ENCODE measurements at regions not wholly inside any gene's neighbourhood (a gene's known extent, or its start where the extent isn't known, plus 50 kb on each side); places are given as distances from the start of the nearest gene placed in this dataset.
"Not testable (repeated sequence)": the region's sequence is repeated elsewhere in the genome, so short reads cannot be mapped to it uniquely, and the experiment has no call there.

DNA sequence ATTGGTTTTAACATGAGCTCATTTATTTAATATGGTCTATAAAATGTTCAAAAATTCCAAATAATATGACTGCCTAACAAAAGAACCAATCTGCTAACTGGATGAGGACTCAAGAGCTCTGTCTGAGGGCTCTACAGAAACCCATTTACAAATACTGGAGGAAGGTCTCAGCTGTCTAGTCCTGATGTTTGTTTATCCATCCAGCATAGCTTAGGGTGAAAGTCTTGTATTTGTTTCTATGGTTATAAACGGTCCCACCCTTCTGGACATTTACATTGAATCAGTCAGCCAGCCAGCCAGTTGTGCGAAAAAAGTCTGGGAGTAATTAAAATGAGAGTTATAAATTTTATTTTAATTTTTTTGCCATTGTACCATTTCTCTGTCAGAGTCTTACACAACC lies 220.7 kb downstream of the BMP4 start:
- peak; percentile 72 for DNase-seq

DNA sequence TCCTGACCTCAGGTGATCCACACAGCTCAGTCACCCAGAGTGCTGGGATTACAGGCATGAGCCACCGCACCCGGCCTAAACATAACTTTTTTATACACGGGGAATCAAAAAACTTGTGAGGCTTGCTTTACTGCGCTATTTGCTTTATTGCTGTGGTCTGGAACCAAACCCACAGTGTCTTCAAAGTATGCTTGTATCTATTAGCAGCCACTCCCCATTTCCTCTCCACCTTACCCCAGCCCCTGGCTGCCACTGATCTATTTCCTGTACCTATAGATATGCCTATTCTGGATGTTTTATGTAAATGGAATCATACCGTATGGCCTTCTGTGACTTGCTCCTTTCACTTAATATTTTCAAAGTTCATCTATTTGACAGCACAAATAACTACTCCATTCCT lies 233.4 kb downstream of the BMP4 start:
- DNase-seq: no peak

DNA sequence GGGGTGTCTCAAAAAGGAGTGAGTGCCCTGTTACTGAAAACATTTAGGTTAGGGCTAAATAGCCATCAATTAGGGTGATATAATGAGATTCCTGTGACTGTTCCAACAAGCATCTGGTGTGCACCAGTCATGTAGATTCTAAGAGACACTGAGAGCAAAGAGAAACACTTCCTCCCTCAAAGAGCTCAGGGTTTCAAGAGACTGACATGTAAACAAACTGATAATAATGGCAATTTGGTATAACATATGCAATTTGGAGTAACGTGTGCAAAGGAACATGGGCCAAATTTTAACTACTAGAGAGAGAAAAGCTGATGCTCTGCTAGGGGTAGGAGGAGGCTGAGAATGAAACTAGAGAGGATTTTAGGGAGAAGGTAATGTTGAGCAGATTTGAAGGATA lies 237.1 kb downstream of the BMP4 start:
- DNase-seq: peak; percentile 5

DNA sequence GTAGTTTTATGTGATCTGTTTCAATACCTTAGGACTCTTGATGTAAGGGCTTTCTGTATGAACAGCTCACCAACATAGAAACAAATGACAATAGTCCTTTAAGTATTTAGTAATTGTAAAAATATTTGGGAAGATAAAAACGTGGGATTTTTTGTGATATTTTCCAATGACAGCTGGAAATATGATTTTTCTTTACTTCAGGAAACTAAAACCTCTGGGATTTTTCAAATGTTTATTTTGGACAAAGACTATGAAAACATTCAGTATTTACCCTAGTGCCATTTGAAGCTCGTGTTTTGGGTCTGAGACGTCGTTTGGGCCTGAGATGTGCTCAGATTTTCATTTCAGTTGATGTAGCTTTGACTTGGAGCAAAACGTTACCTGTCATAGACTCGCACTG lies 240.0 kb downstream of the BMP4 start:
- no peak for DNase-seq

DNA sequence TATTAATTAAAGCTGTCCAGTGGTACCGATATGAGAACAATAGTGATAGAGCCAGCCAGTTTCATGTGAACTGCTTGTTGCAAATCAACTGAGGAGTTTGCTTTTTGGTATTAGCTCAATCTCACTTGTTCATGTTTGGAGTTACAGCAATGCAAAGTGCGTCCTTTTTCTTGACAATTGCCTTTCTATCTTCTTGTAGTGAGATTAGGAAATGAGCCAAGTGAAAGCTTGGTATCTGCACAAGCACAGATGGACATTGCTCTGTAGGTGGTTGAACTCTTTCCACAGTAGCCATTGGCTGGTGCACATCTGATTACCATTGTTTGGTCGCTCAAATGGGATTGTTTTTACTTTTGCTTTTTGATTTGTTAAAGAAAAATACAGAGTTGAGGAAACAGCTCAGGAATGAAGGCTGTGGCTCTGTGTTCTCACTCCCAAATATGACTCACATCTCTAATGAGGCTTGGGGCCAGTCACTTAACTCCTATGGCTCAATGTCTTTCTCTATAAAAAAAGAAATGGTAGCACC lies 241.4 kb downstream of the BMP4 start:
- DNase-seq: peak; percentile 11

DNA sequence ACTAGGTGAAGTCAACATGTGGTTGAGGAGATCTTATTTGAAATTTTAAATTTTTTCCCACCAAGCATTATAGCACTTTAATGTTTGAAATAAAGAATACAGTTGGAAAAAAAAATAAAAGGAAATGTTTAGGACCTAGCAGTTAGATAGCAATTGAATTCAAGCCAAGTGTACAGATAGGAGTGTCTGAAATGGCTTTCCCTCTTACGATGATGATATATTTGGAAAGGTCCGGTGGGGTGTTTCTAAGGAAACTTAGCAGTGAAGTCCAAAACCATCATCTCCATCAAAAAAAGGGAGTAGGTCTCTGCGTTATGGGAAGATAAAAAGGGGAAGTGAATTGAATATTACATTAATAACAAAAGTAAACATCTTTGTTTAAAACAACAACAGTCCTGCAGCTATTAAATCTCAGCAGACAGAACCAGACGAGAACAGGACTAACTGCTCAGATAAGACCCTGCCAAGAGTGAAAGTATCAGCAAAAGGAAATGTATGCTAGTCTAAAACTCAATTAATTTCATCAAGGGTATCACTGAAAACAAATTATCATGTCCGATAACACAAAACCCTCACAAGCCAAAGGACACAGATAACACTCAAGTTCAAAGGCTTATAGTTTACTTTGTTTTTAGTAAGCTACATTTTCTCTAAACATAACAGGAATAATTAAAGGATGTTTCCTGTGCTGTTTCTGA lies 242.0 kb downstream of the BMP4 start:
- DNase-seq: no peak

DNA sequence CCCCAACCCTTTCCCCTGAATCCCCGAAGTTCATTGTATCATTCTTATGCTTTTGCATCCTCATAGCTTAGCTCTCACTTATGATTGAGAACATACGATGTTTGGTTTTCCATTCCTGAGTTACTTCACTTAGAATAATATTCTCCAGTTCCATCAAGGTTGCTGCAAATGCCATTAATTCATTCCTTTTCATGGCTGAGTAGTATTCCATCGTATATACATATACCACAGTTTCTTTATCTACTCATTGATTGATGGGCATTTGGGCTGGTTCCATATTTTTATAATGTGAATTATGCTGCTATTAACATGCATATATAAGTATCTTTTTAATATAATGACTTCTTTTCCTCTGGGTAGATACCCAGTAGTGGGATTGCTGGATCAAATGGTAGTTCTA lies 243.7 kb downstream of the BMP4 start:
- not testable (repeated sequence) for DNase-seq

DNA sequence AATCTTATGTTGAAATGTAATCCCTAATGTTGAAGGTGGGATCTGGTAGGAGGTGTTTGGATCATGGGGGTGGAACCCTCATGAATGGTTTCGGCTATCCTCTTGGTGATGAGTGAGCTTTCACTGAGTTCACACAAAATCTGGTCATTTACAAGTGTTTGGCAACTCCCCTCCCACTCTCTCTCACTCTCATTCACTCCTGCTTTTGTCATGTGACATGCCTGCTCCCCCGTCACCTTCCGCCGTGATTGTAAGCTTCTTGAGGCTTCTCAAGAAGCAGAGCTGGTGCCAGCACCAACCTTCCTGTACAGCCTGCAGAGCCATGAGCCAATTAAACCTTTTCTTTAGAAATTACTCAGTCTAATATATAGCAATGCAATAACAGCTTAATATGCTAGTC lies 245.4 kb downstream of the BMP4 start:
- DNase-seq: no peak

DNA sequence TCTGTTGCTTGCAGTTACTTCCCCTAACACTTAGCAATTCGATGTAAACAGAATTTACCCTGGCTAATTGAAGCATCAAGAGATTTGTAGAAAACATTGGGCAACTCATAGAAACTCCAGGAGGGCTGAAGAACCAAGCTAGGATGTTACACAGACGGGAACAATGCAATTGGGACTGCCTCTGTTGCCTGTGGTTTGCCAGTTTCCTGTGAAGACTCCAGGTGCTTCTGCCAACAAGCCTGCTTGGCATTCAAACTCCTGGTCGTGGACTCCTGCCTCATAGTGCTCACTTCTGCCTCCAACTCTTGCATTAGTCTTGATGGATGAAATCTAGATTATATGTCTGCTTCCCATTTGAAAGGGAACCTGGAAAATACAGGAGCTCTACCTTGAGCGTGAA lies 246.0 kb downstream of the BMP4 start:
- no peak for DNase-seq

DNA sequence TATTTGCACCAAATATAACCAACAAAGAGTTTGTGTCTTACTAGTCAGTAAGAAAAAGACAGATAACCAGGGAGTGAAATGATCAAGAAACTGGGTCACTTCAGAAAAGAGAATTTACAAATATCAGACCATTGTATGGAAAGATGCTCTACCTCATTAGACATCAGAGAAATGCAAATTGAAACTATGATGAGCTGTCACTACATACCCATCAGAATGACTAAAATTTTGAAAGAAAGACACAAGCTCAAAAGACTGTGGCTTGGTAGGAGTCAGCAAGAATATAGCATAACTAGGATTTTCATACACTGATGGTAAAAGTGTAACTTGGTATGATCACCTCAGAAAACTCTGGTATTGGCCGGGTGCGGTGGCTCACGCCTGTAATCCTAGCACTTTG lies 247.2 kb downstream of the BMP4 start:
- no peak for DNase-seq

DNA sequence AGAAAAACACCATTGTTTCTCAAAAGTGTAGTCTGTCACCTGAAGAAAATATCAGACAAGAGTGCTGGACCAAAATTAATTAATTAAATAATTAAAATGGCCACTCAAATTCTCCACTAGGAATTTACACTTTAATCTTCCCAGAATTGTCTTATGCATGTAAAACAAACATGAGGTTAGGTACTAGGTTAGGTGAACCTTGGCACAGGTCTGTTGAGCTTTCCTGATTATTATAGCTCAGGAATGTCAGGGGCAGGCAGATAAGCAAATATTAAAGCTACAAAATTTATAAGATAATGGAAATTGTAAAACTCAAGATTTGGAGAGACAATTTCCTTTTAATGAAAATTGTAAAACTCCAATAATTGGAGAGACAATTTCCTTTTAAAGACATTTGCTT lies 253.2 kb downstream of the BMP4 start:
- DNase-seq: no peak

DNA sequence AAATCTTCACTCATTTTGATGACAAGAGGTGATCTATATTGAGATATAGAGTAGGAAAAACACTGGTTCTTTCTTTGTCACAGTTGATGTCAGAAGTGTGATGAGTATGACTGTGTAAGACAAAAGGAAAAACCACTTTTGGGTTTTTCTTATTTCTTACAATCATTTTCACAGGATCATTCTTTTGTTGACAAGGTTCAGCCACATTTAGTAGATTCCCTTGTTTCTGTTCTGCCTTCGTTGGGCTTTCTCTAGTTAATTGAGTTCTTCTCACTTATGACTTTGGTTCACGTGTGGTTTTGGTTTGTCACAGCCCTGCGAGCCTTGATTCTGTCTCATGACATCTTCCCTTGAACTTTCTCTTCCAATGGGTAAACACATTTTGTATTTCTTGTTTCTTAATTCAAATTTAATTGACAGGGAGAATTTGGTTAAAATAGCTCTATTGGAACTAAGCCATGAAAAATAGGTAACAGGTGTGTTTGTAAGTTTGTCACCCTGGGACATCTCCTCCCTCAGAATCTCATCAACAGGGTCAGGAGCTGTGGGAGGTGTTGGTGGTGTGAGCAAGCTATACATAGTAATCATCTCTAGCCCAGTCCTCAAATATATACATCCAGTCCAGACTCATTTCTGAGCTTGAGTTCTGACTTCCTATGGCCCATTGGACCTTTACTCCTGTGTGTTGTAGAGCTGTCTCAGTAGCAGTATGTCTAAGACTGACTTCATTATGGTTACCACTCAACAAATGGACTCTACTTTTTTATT lies 255.3 kb downstream of the BMP4 start:
- no peak for DNase-seq

DNA sequence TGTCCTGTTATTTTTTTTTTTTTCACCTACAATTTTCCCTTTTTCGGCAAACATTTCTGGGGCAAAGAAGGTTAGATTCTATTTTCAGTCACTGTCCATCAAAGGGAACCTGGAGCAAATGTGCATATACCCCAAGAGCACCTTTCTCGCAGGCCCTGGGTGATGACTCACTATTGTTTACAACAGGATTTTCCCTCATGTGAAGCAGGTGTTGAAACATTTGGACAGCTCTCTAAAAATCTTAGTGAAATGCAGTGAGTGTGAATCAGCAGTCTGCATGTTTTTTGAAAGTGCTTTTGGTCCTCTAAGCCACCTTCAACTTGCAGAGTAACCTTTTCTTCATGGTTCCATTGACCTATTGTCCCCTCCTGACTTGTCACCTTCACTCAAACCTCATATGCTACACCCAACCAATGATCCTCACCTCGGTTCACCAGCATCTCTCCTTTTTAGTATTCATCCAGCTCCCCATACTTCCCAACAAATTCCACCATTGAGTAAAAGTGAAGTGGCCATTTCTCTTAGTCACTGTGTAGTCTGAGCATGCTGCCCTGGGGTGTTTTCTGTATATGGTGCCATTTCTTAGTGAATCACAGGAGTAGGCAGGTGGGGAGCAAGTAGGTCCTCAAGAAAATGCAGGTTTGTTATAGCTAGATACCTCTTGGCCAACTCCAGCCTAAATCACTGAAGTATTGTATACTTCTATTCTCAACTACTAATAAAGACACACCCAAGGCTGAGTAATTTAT lies 260.2 kb downstream of the BMP4 start:
- peak; percentile 95 for DNase-seq

DNA sequence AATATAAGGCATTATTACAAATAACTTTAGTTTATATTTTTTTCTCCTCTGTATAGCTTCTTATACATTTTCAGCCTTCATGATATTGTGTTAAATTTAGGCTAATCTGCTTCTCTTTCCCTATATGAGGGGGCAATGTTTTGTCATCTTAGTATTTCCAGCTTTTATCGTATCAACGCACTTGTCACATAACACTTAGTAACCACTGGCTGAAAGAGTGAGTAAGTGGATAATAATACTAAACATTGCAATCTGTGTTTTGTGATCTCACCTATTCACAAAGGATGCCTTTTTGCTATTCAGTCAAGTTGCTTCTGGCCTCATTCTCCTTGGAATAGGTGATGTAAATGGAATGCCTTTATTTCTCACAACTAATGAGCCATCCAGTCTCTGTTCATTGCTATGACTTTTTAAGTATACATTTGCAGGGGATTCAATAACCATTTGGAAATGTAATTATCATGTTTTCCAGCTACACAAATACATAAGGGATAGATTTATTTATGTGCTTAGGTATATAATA lies 260.9 kb downstream of the BMP4 start:
- peak; percentile 70 for DNase-seq

DNA sequence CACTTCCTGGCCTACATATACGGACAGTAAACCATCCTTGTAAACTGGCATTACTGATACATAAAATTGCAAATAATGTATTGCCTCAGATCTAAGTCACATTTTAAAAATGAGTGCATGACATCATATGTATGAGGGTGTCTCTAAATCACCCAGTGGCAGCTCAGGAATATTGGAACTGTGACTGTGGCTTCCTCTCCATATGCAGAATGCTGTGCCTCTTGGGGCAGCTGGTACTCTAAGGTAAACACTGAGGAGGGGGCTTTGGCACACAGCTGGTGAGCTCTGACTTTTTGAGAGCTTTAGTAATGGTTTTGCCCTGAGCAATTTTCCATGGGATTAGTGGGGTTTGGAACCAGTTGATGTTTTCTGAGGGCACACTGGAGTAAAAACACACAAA lies 263.7 kb downstream of the BMP4 start:
- peak; percentile 8 for DNase-seq

DNA sequence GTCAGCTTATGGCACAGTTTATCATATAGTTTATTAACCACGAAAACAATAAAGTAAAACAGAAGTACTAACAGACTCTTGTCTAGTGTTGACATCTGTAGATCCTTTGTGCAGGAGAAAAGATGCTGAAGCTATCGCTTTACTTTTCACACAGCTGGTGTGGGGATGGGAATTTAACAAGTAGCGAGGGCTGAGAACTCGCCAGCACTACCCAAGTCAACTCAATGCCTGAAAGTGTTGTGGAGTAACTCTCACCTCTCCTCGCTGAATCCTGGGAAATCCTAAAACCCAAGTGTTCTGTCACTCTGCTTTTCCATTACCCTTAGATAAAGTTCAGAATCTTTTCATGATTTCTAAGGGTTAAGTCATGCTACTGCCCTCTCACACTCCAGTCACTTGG lies 264.2 kb downstream of the BMP4 start:
- DNase-seq: no peak

DNA sequence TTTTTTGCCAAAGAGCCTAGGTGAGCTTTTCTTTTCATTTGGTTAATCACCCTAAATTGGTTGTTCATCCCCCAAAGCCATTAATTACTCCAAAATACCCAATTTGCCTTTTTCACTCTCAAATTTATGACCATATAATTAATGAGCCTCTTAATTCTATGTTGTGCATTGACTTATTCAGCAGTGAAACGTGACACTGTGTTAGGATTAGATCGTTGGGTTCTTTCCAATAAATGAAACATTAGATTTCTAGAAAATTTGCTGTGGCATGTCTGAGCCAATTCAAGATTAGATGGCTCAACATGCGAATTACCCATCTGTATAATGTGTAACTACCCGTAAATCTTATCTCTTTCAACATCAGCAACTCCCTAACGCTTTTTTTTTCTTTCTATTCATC lies 273.4 kb downstream of the BMP4 start:
- DNase-seq: peak; percentile 4

DNA sequence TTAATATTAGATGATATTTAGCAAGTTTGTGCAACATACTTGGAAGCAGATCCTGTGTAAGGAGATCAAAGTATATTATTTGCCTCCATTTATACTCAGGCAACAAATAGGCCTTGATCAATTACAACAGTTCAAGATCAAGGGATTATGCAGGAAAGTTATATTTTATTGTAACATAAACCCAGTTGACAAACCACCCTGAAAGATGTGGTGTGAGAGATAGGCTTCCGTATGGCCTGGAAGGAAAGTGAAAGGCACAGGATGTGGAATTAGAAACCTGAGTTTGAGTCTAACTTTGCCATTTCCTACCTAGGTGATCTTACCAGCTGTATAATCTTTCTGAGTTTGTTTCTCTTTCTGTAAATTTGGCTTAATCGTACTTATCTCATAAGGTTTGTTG lies 284.1 kb downstream of the BMP4 start:
- no peak for DNase-seq

DNA sequence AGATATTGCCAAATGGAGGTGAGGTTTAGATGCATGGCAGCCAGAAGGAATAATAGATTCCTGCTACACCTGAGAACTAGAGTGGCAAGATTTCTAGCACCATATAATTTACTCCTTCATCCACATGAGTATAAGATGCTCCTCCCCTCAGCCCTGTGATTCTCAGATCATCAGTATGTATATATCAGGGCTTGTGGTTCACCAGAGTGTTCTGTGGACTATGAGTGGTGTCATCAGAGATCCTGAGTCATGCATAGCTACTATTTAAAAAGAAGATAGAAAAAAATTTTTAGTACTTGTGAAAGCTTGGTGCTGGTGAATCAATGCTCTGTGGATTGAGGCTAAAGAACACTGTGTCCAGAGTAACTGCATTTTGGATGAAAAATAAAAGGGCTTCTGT lies 285.9 kb downstream of the BMP4 start:
- DNase-seq: peak; percentile 26

DNA sequence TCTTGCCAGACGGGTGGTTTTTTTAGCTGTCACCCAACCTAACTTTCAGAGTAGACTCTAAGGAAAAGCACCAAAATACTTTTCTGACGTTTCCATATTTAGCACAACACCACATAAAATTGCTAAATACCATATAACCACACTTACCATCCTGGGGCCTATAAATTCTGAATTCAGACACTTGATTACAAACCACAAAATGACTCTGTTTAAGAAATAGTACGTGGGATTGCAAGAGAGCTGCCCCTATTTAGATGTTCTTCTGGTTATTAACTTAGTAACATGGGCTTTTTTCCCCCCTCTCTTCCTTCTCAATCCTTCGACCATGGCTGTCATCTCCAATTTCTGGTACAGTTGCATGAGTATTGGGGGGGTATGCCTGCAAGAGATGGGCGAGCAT lies 287.7 kb downstream of the BMP4 start:
- no peak for DNase-seq

DNA sequence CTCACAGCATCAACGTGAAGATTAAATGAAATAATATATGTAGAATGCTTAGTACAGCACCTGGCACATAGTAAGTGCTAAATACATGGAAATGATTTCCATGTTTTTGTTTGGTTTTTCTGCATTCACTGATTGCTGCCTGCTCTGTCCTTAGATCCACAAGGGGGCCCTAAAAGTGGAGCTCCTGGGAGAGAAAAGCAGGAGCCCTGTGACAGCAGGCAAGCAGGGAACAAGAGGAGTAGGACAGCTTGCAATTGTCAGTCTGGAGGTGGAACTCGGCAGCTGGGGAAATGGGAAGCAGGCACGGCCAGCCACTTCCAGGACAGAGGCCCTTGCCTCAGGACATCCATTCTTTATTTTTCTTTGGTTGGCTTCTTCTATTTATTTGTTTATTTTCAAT lies 292.9 kb downstream of the BMP4 start:
- DNase-seq: peak; percentile 63

DNA sequence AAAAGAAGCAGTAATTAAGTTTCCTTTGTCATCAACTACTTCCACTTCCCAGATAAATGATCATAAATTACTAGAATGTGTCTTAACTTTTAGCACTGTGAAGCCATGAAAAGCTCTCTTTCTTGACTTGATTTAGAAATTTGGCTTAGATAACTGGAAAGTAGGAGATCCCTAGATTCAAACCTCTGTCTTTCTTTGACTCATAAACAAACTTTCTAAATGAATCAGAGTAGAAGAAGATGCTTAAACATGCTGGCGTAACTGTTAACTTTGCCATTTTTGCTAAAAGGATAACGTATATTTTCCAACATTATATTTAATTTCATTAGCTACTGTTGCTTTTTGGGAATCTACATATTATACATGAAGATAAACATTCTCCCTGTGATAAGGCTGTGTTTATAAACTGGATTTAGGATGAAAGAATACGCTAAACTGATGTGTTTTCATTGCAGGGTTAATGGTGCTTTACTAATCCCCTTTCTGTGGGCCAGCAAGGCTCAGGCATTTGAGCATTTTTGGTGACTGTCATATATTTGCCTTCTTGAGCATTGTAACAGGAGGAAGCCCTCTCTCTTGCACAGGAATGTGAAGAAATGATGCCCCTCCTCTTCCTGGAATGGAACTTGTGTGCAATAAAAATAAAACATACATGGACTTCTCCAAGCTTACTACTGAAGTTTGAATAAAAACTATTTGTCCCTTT lies 301.4 kb downstream of the BMP4 start:
- DNase-seq: no peak

DNA sequence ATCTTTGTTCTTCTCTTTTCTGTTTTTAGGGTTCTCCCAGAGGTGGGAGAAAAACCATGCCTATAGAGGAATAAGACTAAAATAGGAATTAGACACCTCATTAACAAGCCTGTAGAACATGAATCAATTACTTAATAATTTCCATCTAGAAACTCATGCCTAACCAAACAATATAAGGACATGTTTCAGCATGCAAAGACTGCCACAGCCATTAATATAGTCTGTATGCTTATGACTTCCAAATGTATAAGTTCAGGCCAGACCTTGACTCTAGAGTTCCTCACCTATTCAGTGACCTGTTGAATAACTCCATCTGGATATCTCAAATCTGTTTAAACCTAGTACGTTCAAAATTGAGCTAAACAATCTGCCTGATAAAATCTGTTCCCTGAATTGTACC lies 304.6 kb downstream of the BMP4 start:
- no peak for DNase-seq

Data from DMS53 (cell line).